Suprapubic skin (tissue), 3 donors: ENCODE measurements at regions not wholly inside any gene's neighbourhood (a gene's known extent, or its start where the extent isn't known, plus 50 kb on each side); places are given as distances from the start of the nearest gene placed in this dataset.

ENCODE experiments used
- CTCF ChIP-seq, 2 donors: fragments of 200-600 bp in 1 of 2; fragments of 450-650 bp in 1 of 2; sonication (generic) in 1 of 2; IDR thresholded peaks; one replicate each; pipeline ENCODE4 v1.5.1; 2016 to 2019; ENCODE audit warnings: antibody characterized with exemption in 2 of 2, mild to moderate bottlenecking in 1 of 2, moderate library complexity in 1 of 2
- POLR2A ChIP-seq, 2 donors: fragments of 450-650 bp; IDR thresholded peaks; one replicate each; pipeline ENCODE4 v1.6.1; 2017; ENCODE audit warnings: antibody characterized with exemption in 2 of 2, mild to moderate bottlenecking in 2 of 2, moderate library complexity in 2 of 2

GRCh38 chr6:66321017-66321416 lies 614.0 kb upstream of the EYS start:
- TF ChIP-seq CTCF (IDR thresholded peaks at IDR 0.05) (no peak), POLR2A (IDR thresholded peaks at IDR 0.05) (no peak)
